HCT116 (cell line): ENCODE measurements at regions not wholly inside any gene's neighbourhood (a gene's known extent, or its start where the extent isn't known, plus 50 kb on each side); places are given as distances from the start of the nearest gene placed in this dataset.

ENCODE experiments used
- ATAC-seq: fragments of 200-7000 bp; cut with Tn5 transposase; 2 replicates; pipeline ENCODE4 v1.9.1; 2020; ENCODE audit warnings: mild to moderate bottlenecking, moderate library complexity
- BruUV-seq: library from RNA; stranded (reverse); fragments of 400-500 nt; replicated peaks from 2 replicates; lab custom pipeline; 2021; lab: Mats Ljungman, UMichigan
- CTCF ChIA-PET: fragments of 300-600 bp; sonication (Branson Sonifier 250); formaldehyde crosslinking; loops from one replicate; lab custom pipeline; 2021; ENCODE audit warnings: antibody characterized with exemption; lab: Charles Lee
- POLR2A ChIA-PET: fragments of 300-600, 350-600 bp; sonication (Branson Sonifier 250); formaldehyde crosslinking; loops from one replicate; lab custom pipeline; 2021; ENCODE audit warnings: antibody characterized with exemption; lab: Charles Lee
- RAD21 ChIA-PET, 2 experiments: fragments of 300-600 bp; sonication (Branson Sonifier 250); formaldehyde crosslinking; loops; one replicate each; lab custom pipeline; 2023; ENCODE audit warnings: low total read pairs in 2 of 2; ENCODE audit not compliant: uncharacterized antibody in 2 of 2, unreplicated experiment in 2 of 2, low non-redundant PET in 1 of 2; lab: Charles Lee
- DNase-seq: peaks from one replicate; pipeline ENCODE4 v3.0.0-alpha.2; 2010; ENCODE audit warnings: low read depth, low spot score
- H2AFZ ChIP-seq: fragments of 200-600 bp; shearing (Covaris generic), sonication (generic); 2 replicates; pipeline ENCODE4 v1.6.1; 2017; ENCODE audit warnings: low read depth, mixed run types, mixed read lengths, antibody characterized with exemption, low read length; ENCODE audit not compliant: poor library complexity, severe bottlenecking
- H3K27ac ChIP-seq: 2 replicates; pipeline ENCODE4 v1.5.1; 2012; ENCODE audit warnings: low read depth, low read length
- H3K27me3 ChIP-seq: fragments of 200-600 bp; sonication (generic); 2 replicates; pipeline ENCODE4 v1.6.1; 2016; ENCODE audit warnings: mixed run types, low read length, mixed read lengths; ENCODE audit not compliant: insufficient read depth
- H3K36me3 ChIP-seq, 2 experiments: fragments of 200-500 bp in 1 of 2; fragments of 200-600 bp in 1 of 2; sonication (Bioruptor generic) in 1 of 2; sonication (generic) in 1 of 2; 2 replicates each; pipeline versions ENCODE4 v1.5.1 to v1.6.1; 2014 to 2016; ENCODE audit warnings: low read length in 2 of 2, inconsistent platforms in 1 of 2, mixed read lengths in 1 of 2, mixed run types in 1 of 2; ENCODE audit not compliant: insufficient read depth in 2 of 2, control insufficient read depth in 1 of 2
- H3K4me1 ChIP-seq, 2 experiments: fragments of 200-600 bp in 1 of 2; sonication (generic) in 1 of 2; 2 replicates each; pipeline versions ENCODE4 v1.5.1 to v1.6.1; 2012 to 2017; ENCODE audit warnings: low read length in 2 of 2, inconsistent platforms in 1 of 2, mild to moderate bottlenecking in 1 of 2, mixed read lengths in 1 of 2, mixed run types in 1 of 2, moderate library complexity in 1 of 2; ENCODE audit not compliant: insufficient read depth in 2 of 2, control insufficient read depth in 1 of 2
- H3K4me2 ChIP-seq: fragments of 200-600 bp; sonication (generic); 2 replicates; pipeline ENCODE4 v1.6.1; 2017; ENCODE audit warnings: mixed run types, low read length, mixed read lengths
- H3K4me3 ChIP-seq, 2 experiments: fragments of 200-600 bp in 1 of 2; sonication (generic) in 1 of 2; replicated peaks in 1 of 2; 2 replicates each; pipeline ENCODE4 v1.5.1; 2011 to 2016; ENCODE audit warnings: low read length in 2 of 2, control low read depth in 1 of 2, low read depth in 1 of 2, mild to moderate bottlenecking in 1 of 2, mixed read lengths in 1 of 2, mixed run types in 1 of 2
- H3K79me2 ChIP-seq: fragments of 200-600 bp; sonication (generic); 2 replicates; pipeline ENCODE4 v1.6.1; 2017; ENCODE audit warnings: mild to moderate bottlenecking, mixed run types, low read length, moderate library complexity, mixed read lengths; ENCODE audit not compliant: insufficient read depth
- H3K9ac ChIP-seq: fragments of 200-600 bp; sonication (generic); 2 replicates; pipeline ENCODE4 v1.6.1; 2016; ENCODE audit warnings: low read length, mixed read lengths
- H3K9me2 ChIP-seq: fragments of 200-600 bp; sonication (generic), shearing (Covaris generic); 2 replicates; pipeline ENCODE4 v1.6.1; 2017; ENCODE audit warnings: mixed run types, mild to moderate bottlenecking, moderate library complexity; ENCODE audit not compliant: insufficient read depth
- H3K9me3 ChIP-seq, 2 experiments: fragments of 200-500 bp in 1 of 2; fragments of 200-600 bp in 1 of 2; sonication (Bioruptor generic) in 1 of 2; sonication (generic) in 1 of 2; 2 replicates each; pipeline ENCODE4 v1.6.1; 2014 to 2017; ENCODE audit warnings: low read length in 2 of 2, mixed read lengths in 2 of 2, inconsistent platforms in 1 of 2, low read depth in 1 of 2, mild to moderate bottlenecking in 1 of 2, mixed run types in 1 of 2, moderate library complexity in 1 of 2; ENCODE audit not compliant: control insufficient read depth in 1 of 2, insufficient read depth in 1 of 2
- H4K20me1 ChIP-seq: fragments of 200-600 bp; sonication (generic), shearing (Covaris generic); 2 replicates; pipeline ENCODE4 v1.6.1; 2017; ENCODE audit warnings: mixed run types, mild to moderate bottlenecking, moderate library complexity; ENCODE audit not compliant: insufficient read depth
- CEBPB ChIP-seq: IDR thresholded peaks from 2 replicates; pipeline ENCODE4 v1.6.1; 2012; ENCODE audit warnings: low read depth
- EGR1 ChIP-seq: IDR thresholded peaks from 2 replicates; pipeline ENCODE4 v1.6.1; 2012; ENCODE audit warnings: low read depth
- EZH2phosphoT487 ChIP-seq: fragments of 200-600 bp; IDR thresholded peaks from 2 replicates; pipeline ENCODE4 v1.6.1; 2018; ENCODE audit warnings: antibody characterized with exemption, borderline replicate concordance
- FOSL1 ChIP-seq: IDR thresholded peaks from 2 replicates; pipeline ENCODE4 v1.6.1; 2012; ENCODE audit warnings: low read depth
- JUND ChIP-seq: IDR thresholded peaks from 2 replicates; pipeline ENCODE4 v1.6.1; 2012
- POLR2AphosphoS5 ChIP-seq: IDR thresholded peaks from 2 replicates; pipeline ENCODE4 v1.6.1; 2011; ENCODE audit warnings: mild to moderate bottlenecking, low read depth, low read length, moderate library complexity
- REST ChIP-seq: IDR thresholded peaks from 2 replicates; pipeline ENCODE4 v1.6.1; 2012; ENCODE audit warnings: low read depth
- SP1 ChIP-seq: IDR thresholded peaks from 2 replicates; pipeline ENCODE4 v1.6.1; 2012; ENCODE audit warnings: low read depth
- TCF7L2 ChIP-seq: IDR thresholded peaks from 2 replicates; pipeline ENCODE4 v1.7.0; 2011; ENCODE audit warnings: borderline replicate concordance, inconsistent platforms; ENCODE audit not compliant: insufficient read depth, insufficient read length; ENCODE audit errors: extremely low read depth
- intact Hi-C: fragments of 100-400 bp; cut with micrococcal nuclease; formaldehyde crosslinking; loops from 2 replicates; pipeline ENCODE4 v1.10.0; 2022

GRCh38 chr1:87539147-87539546, 210.5 kb downstream of the LMO4 start:
- no peak for DNase-seq
- Histone ChIP-seq H3K27me3 (no peaks in the 10 kb centered on the region), H2AFZ (no peak overlapping the region), H3K79me2 (no peaks in the 10 kb centered on the region), H3K9ac (no peak overlapping the region), H3K9me2 (no peaks in the 10 kb centered on the region), H3K4me2 (no peak overlapping the region), H3K27ac (no peak overlapping the region), H4K20me1 (no peaks in the 10 kb centered on the region), H3K4me3 (no peak overlapping the region), H3K4me1 (no peaks in the 10 kb centered on the region), H3K36me3 (no peaks in the 10 kb centered on the region), H3K9me3 (no peaks in the 10 kb centered on the region)
- no peak for ATAC-seq
- POLR2A ChIA-PET, result no interaction called here
- CTCF ChIA-PET, result no interaction called here
- intact Hi-C loops, result no loop called here
- no TSS peak for BruUV-seq
- RAD21 ChIA-PET, result no interaction called here
- TF ChIP-seq FOSL1, result no peak
- TF ChIP-seq EGR1, result no peak
- no peak for TF ChIP-seq JUND
- TF ChIP-seq SP1, result no peak
- no peak for TF ChIP-seq TCF7L2
- no peak for TF ChIP-seq REST
- no peak for TF ChIP-seq CEBPB
- TF ChIP-seq POLR2AphosphoS5, result no peak
- no peak for TF ChIP-seq EZH2phosphoT487
